ENCODE measurements at regions not wholly inside any gene's neighbourhood (a gene's known extent, or its start where the extent isn't known, plus 50 kb on each side); places are given as distances from the start of the nearest gene placed in this dataset.

DNA sequence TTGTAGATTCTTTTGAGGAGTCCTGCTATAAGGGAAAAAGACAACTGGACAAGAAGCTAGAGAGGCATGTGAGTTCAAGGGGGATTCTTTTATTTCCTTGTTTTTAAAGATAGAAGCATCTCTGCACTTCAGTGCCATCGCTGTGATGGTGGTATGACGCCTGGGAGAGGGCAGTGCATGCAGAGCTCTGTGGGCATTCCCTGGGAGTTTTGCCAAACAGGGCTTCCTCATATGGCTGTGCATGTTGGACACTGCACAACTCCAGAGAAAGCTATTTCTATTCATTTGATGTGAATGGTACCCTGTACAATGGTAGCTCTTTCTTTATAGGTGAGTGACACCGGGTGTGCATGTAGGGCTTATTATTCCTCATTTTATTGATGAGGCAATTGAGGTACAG lies 599.5 kb upstream of the DPP6 start:
- FAIRE-seq (no peak), DNase-seq (ENCODE audit: low read depth) (no peak)
- Histone ChIP-seq H3K4me3 (ENCODE audit: insufficient read depth, low read depth, low read length) (no peak overlapping the region), H3K4me2 (ENCODE audit: low read length) (no peak overlapping the region), H3K4me1 (ENCODE audit: insufficient read depth, low read length) (no peaks in the 10 kb centered on the region), H2AFZ (ENCODE audit: low read depth, low read length) (no peak overlapping the region), H3K9ac (ENCODE audit: low read length) (no peak overlapping the region), H3K79me2 (ENCODE audit: insufficient read depth, low read length) (no peaks in the 10 kb centered on the region), H3K36me3 (ENCODE audit: insufficient read depth, low read length) (no peaks in the 10 kb centered on the region), H3K27ac (ENCODE audit: low read depth, low read length) (no peak overlapping the region), H4K20me1 (ENCODE audit: insufficient read depth, low read length) (no peaks in the 10 kb centered on the region), H3K9me3 (ENCODE audit: insufficient read depth, low read depth, low read length) (peaks cover 4% of the 10 kb centered on the region), H3K27me3 (ENCODE audit: insufficient read depth, low read length) (no peaks in the 10 kb centered on the region)
- TF ChIP-seq, protein P1, sequence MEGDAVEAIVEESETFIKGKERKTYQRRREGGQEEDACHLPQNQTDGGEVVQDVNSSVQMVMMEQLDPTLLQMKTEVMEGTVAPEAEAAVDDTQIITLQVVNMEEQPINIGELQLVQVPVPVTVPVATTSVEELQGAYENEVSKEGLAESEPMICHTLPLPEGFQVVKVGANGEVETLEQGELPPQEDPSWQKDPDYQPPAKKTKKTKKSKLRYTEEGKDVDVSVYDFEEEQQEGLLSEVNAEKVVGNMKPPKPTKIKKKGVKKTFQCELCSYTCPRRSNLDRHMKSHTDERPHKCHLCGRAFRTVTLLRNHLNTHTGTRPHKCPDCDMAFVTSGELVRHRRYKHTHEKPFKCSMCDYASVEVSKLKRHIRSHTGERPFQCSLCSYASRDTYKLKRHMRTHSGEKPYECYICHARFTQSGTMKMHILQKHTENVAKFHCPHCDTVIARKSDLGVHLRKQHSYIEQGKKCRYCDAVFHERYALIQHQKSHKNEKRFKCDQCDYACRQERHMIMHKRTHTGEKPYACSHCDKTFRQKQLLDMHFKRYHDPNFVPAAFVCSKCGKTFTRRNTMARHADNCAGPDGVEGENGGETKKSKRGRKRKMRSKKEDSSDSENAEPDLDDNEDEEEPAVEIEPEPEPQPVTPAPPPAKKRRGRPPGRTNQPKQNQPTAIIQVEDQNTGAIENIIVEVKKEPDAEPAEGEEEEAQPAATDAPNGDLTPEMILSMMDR (IDR thresholded peaks at IDR 0.05; ENCODE audit: insufficient read depth, low read depth, low read length): no peak
- TF ChIP-seq EZH2 (IDR thresholded peaks at IDR 0.05; ENCODE audit: insufficient read depth, low read length): no peak
- no peak overlapping the region for H3K4me3 Mint-ChIP-seq (ENCODE audit: unreplicated experiment)
- peaks cover 1% of the 10 kb centered on the region for H3K9me3 Mint-ChIP-seq (ENCODE audit: unreplicated experiment)
- no peaks in the 10 kb centered on the region for H3K4me1 Mint-ChIP-seq (ENCODE audit: low read depth, unreplicated experiment)
- H3K27ac Mint-ChIP-seq (ENCODE audit: unreplicated experiment): no peak overlapping the region
- no peaks in the 10 kb centered on the region for H3K36me3 Mint-ChIP-seq (ENCODE audit: low read depth, unreplicated experiment)
- H3K27me3 Mint-ChIP-seq (ENCODE audit: low read depth, unreplicated experiment): no peaks in the 10 kb centered on the region

DNA sequence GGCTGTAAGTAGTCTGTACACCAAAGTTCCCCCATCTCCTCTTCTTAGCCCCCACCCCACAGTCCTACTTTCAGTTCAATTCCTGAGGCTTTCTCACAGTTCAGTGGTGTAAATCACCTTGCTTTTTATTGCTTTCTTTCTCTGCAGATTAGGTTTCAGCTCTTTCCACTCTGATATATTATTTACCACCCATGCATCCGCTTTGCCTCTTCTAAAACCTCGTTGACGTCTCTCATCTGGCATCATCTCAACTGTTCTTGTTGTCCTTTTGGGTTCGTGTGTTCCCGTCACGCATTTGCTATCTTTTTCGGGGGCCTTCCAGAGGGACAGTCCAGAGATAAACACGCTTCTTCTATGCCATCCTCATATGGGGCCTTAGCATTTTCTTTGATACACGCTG lies 597.9 kb upstream of the DPP6 start:
- Histone ChIP-seq H3K79me2 (ENCODE audit: insufficient read depth, low read length) (no peaks in the 10 kb centered on the region), H3K36me3 (ENCODE audit: insufficient read depth, low read length) (no peaks in the 10 kb centered on the region), H3K27me3 (ENCODE audit: insufficient read depth, low read length) (no peaks in the 10 kb centered on the region), H3K4me2 (ENCODE audit: low read length) (no peak overlapping the region), H3K9me3 (ENCODE audit: insufficient read depth, low read depth, low read length) (peaks cover 3% of the 10 kb centered on the region), H3K4me1 (ENCODE audit: insufficient read depth, low read length) (no peaks in the 10 kb centered on the region), H4K20me1 (ENCODE audit: insufficient read depth, low read length) (no peaks in the 10 kb centered on the region), H3K4me3 (ENCODE audit: insufficient read depth, low read depth, low read length) (no peak overlapping the region), H2AFZ (ENCODE audit: low read depth, low read length) (no peak overlapping the region), H3K27ac (ENCODE audit: low read depth, low read length) (no peak overlapping the region), H3K9ac (ENCODE audit: low read length) (no peak overlapping the region)
- no peaks in the 10 kb centered on the region for H3K27me3 Mint-ChIP-seq (ENCODE audit: low read depth, unreplicated experiment)
- H3K4me1 Mint-ChIP-seq (ENCODE audit: low read depth, unreplicated experiment): no peaks in the 10 kb centered on the region
- no peak overlapping the region for H3K27ac Mint-ChIP-seq (ENCODE audit: unreplicated experiment)
- H3K9me3 Mint-ChIP-seq (ENCODE audit: unreplicated experiment): peaks cover 3% of the 10 kb centered on the region
- DNase-seq (ENCODE audit: low read depth): no peak
- TF ChIP-seq EZH2 (IDR thresholded peaks at IDR 0.05; ENCODE audit: insufficient read depth, low read length): no peak
- TF ChIP-seq, protein P1 (IDR thresholded peaks at IDR 0.05; ENCODE audit: insufficient read depth, low read depth, low read length): no peak
- H3K4me3 Mint-ChIP-seq (ENCODE audit: unreplicated experiment): no peak overlapping the region
- no peaks in the 10 kb centered on the region for H3K36me3 Mint-ChIP-seq (ENCODE audit: low read depth, unreplicated experiment)
- FAIRE-seq: no peak

DNA sequence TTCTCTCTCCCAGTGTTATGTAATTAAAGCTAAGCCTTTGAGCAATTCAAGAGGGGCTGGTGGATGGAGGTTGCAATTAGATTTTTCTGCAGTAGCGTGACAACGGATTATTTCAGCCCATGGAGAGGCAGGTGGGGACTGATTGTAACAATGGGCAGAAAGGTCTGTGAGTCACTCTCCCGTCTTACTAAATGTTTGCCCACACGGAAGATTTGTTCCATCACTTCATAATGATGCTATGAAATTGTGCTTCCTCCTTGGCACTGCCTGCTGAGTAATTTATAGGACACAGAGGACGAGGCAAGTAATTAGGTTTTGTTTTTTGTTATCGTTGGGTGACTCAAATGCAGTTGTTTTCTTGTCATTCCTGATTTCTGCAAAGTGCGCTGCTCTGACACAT lies 594.5 kb upstream of the DPP6 start:
- no peak overlapping the region for H2AFZ ChIP-seq (ENCODE audit: low read depth, low read length)
- DNase-seq (ENCODE audit: low read depth): no peak
- H4K20me1 ChIP-seq (ENCODE audit: insufficient read depth, low read length): no peaks in the 10 kb centered on the region
- H3K27ac ChIP-seq (ENCODE audit: low read depth, low read length): no peak overlapping the region
- peaks cover 3% of the 10 kb centered on the region for H3K9me3 ChIP-seq (ENCODE audit: insufficient read depth, low read depth, low read length)
- peaks cover 11% of the 10 kb centered on the region for H3K9me3 Mint-ChIP-seq (ENCODE audit: unreplicated experiment)
- H3K4me3 Mint-ChIP-seq (ENCODE audit: unreplicated experiment): no peak overlapping the region
- H3K4me3 ChIP-seq (ENCODE audit: insufficient read depth, low read depth, low read length): no peak overlapping the region
- H3K4me1 Mint-ChIP-seq (ENCODE audit: low read depth, unreplicated experiment): no peaks in the 10 kb centered on the region
- no peaks in the 10 kb centered on the region for H3K36me3 ChIP-seq (ENCODE audit: insufficient read depth, low read length)
- no peak for FAIRE-seq
- no peaks in the 10 kb centered on the region for H3K4me1 ChIP-seq (ENCODE audit: insufficient read depth, low read length)
- no peak overlapping the region for H3K9ac ChIP-seq (ENCODE audit: low read length)
- H3K27me3 Mint-ChIP-seq (ENCODE audit: low read depth, unreplicated experiment): no peaks in the 10 kb centered on the region
- no peak for TF ChIP-seq EZH2 (IDR thresholded peaks at IDR 0.05; ENCODE audit: insufficient read depth, low read length)
- TF ChIP-seq, protein P1 (IDR thresholded peaks at IDR 0.05; ENCODE audit: insufficient read depth, low read depth, low read length): no peak
- no peaks in the 10 kb centered on the region for H3K27me3 ChIP-seq (ENCODE audit: insufficient read depth, low read length)
- no peaks in the 10 kb centered on the region for H3K36me3 Mint-ChIP-seq (ENCODE audit: low read depth, unreplicated experiment)
- H3K79me2 ChIP-seq (ENCODE audit: insufficient read depth, low read length): no peaks in the 10 kb centered on the region
- no peak overlapping the region for H3K4me2 ChIP-seq (ENCODE audit: low read length)
- H3K27ac Mint-ChIP-seq (ENCODE audit: unreplicated experiment): no peak overlapping the region
